ENCODE measurements at regions not wholly inside any gene's neighbourhood (a gene's known extent, or its start where the extent isn't known, plus 50 kb on each side); places are given as distances from the start of the nearest gene placed in this dataset.

- DNase-seq, result no peak
- POLR2A ChIA-PET, result no interaction called here
- Histone ChIP-seq H3K27ac (ENCODE audit: insufficient read depth in 1 of 2, low read depth in 1 of 2, low read length in 2 of 2, poor library complexity in 1 of 2, severe bottlenecking in 2 of 2) (no peak overlapping the region), H3K4me1 (ENCODE audit: control extremely low read depth in 1 of 4, control insufficient read depth in 4 of 4, insufficient read depth in 4 of 4, low read length in 3 of 4) (no peaks in the 10 kb centered on the region), H3K27me3 (replicated peaks in 2 of 5; ENCODE audit: control insufficient read depth in 4 of 5, insufficient read depth in 5 of 5, low read length in 4 of 5) (no peaks in the 10 kb centered on the region), H3K9me3 (ENCODE audit: control extremely low read depth in 1 of 5, control insufficient read depth in 4 of 5, insufficient read depth in 2 of 5, low read depth in 1 of 5, low read length in 4 of 5) (peaks cover 0 to 7% (median 0%) of the 10 kb centered on the region in 5 experiments), H3K4me3 (ENCODE audit: control insufficient read depth in 1 of 7, extremely low read depth in 1 of 7, insufficient read depth in 4 of 7, low read depth in 2 of 7, low read length in 6 of 7) (no peak overlapping the region), H3K36me3 (ENCODE audit: control insufficient read depth in 4 of 4, insufficient read depth in 4 of 4, low read length in 3 of 4) (no peaks in the 10 kb centered on the region)
- 100% methylated on average over 4 of the region's 4 CpGs for WGBS (ENCODE audit: insufficient coverage)
- CTCF ChIA-PET, result no interaction called here
These were observed 461.5 kb upstream of the PROX1 start for GRCh38 chr1:213526306-213526705.

DNA sequence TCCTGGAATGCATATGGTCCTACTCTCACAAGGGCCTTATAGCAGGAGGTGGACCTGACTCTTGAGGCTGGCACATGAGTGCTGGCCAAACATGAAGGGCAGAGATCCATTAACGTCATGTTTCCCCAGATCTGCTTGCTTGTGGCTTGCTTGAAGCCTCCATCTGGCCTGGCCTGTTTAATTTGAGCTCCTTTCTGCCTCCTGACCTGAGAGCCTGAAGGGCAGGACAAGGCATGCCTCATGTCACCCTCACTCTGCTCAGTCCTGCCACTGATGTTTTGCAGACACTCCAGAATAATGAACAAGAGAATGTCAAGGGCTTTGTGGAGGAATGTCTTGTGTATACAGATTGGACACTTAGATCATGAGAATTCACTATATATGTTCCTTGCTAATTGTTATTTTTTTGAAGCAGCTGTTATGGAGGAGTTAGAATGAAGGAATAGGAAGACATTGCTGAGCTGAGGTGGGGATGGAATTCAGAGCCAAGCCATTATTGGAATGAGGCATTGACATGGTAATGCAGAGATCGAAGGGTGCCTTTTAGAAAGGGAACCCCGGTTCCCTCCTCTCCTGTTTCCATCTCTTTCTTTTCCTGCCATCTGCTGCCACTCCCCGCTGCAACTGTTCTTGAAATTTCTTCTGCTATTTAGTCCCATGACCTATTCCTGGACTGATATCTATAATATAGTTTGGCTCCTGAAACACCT, 457.0 kb upstream of the PROX1 start:
- H3K27me3 ChIP-seq (replicated peaks in 2 of 5; ENCODE audit: control insufficient read depth in 4 of 5, insufficient read depth in 5 of 5, low read length in 4 of 5), result no peaks in the 10 kb centered on the region
- no peak overlapping the region for H3K4me3 ChIP-seq (ENCODE audit: control insufficient read depth in 1 of 7, extremely low read depth in 1 of 7, insufficient read depth in 4 of 7, low read depth in 2 of 7, low read length in 6 of 7)
- H3K27ac ChIP-seq (ENCODE audit: insufficient read depth in 1 of 2, low read depth in 1 of 2, low read length in 2 of 2, poor library complexity in 1 of 2, severe bottlenecking in 2 of 2), result no peak overlapping the region
- CTCF ChIA-PET, result no interaction called here
- no peaks in the 10 kb centered on the region for H3K4me1 ChIP-seq (ENCODE audit: control extremely low read depth in 1 of 4, control insufficient read depth in 4 of 4, insufficient read depth in 4 of 4, low read length in 3 of 4)
- H3K36me3 ChIP-seq (ENCODE audit: control insufficient read depth in 4 of 4, insufficient read depth in 4 of 4, low read length in 3 of 4), result no peaks in the 10 kb centered on the region
- H3K9me3 ChIP-seq (ENCODE audit: control extremely low read depth in 1 of 5, control insufficient read depth in 4 of 5, insufficient read depth in 2 of 5, low read depth in 1 of 5, low read length in 4 of 5), result no peaks in the 10 kb centered on the region
- whole genome bisulfite sequencing (ENCODE audit: insufficient coverage), result 82% methylated on average over 3 of the region's 4 CpGs
- POLR2A ChIA-PET, result no interaction called here
- no peak for DNase-seq

- no peak overlapping the region for H3K4me3 ChIP-seq (ENCODE audit: control insufficient read depth in 1 of 7, extremely low read depth in 1 of 7, insufficient read depth in 4 of 7, low read depth in 2 of 7, low read length in 6 of 7)
- POLR2A ChIA-PET, result no interaction called here
- H3K4me1 ChIP-seq (ENCODE audit: control extremely low read depth in 1 of 4, control insufficient read depth in 4 of 4, insufficient read depth in 4 of 4, low read length in 3 of 4), result no peaks in the 10 kb centered on the region
- no peak overlapping the region for H3K27ac ChIP-seq (ENCODE audit: insufficient read depth in 1 of 2, low read depth in 1 of 2, low read length in 2 of 2, poor library complexity in 1 of 2, severe bottlenecking in 2 of 2)
- no peaks in the 10 kb centered on the region for H3K27me3 ChIP-seq (replicated peaks in 2 of 5; ENCODE audit: control insufficient read depth in 4 of 5, insufficient read depth in 5 of 5, low read length in 4 of 5)
- WGBS (ENCODE audit: insufficient coverage), result 92% methylated on average over 9 of the region's 12 CpGs
- DNase-seq, result no peak
- H3K36me3 ChIP-seq (ENCODE audit: control insufficient read depth in 4 of 4, insufficient read depth in 4 of 4, low read length in 3 of 4), result no peaks in the 10 kb centered on the region
- CTCF ChIA-PET, result no interaction called here
- H3K9me3 ChIP-seq (ENCODE audit: control extremely low read depth in 1 of 5, control insufficient read depth in 4 of 5, insufficient read depth in 2 of 5, low read depth in 1 of 5, low read length in 4 of 5), result no peaks in the 10 kb centered on the region
These were observed 456.1 kb upstream of the PROX1 start for GRCh38 chr1:213531369-213532310.

DNA sequence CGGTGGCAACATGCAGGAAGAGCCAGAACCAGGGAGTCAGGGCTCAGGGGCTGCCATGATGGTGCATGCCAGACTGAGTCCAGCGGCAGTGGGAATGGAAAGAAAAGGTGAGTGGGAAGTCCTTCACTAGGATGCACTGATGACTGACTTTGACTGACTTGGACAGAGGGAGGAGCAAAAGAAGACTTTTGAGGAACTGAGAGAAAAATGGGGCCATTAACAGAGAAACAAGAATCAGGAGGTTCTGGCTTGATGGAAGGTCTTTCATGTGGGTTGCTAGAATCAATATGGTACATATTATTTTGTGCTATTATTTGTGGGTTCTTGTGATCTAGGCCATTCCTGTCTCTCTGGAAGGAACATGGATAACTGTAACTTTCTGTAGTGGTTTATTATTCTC, 454.6 kb upstream of the PROX1 start:
- no peak overlapping the region for H3K27ac ChIP-seq (ENCODE audit: insufficient read depth in 1 of 2, low read depth in 1 of 2, low read length in 2 of 2, poor library complexity in 1 of 2, severe bottlenecking in 2 of 2)
- CTCF ChIA-PET, result no interaction called here
- H3K27me3 ChIP-seq (replicated peaks in 2 of 5; ENCODE audit: control insufficient read depth in 4 of 5, insufficient read depth in 5 of 5, low read length in 4 of 5), result no peaks in the 10 kb centered on the region
- no peaks in the 10 kb centered on the region for H3K9me3 ChIP-seq (ENCODE audit: control extremely low read depth in 1 of 5, control insufficient read depth in 4 of 5, insufficient read depth in 2 of 5, low read depth in 1 of 5, low read length in 4 of 5)
- POLR2A ChIA-PET, result no interaction called here
- DNase-seq, result no peak
- no peaks in the 10 kb centered on the region for H3K4me1 ChIP-seq (ENCODE audit: control extremely low read depth in 1 of 4, control insufficient read depth in 4 of 4, insufficient read depth in 4 of 4, low read length in 3 of 4)
- H3K4me3 ChIP-seq (ENCODE audit: control insufficient read depth in 1 of 7, extremely low read depth in 1 of 7, insufficient read depth in 4 of 7, low read depth in 2 of 7, low read length in 6 of 7), result no peak overlapping the region
- H3K36me3 ChIP-seq (ENCODE audit: control insufficient read depth in 4 of 4, insufficient read depth in 4 of 4, low read length in 3 of 4), result no peaks in the 10 kb centered on the region
- WGBS (ENCODE audit: insufficient coverage), result 91% methylated on average over 2 of the region's 2 CpGs

DNA sequence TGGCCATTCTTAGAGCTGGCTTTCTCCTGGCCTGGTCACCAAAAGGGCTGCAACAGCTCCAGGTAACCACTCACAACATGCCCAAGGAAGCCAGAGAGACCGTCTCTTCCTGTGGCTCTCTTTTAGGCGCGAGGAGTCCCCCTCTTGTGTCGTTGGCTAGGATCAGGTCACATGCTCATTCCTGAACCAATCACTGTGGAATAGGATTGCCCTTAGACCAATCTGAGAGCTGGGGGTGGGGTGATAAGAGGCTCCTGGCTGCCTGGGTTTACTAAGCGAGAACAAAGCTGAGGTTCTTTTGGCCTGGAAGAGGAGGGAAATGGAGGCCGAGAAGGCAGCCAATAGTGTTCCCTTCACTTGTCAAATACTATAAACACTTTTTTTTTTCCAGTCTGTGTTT, 452.1 kb upstream of the PROX1 start:
- Histone ChIP-seq H3K9me3 (ENCODE audit: control extremely low read depth in 1 of 5, control insufficient read depth in 4 of 5, insufficient read depth in 2 of 5, low read depth in 1 of 5, low read length in 4 of 5) (no peaks in the 10 kb centered on the region), H3K36me3 (ENCODE audit: control insufficient read depth in 4 of 4, insufficient read depth in 4 of 4, low read length in 3 of 4) (no peaks in the 10 kb centered on the region), H3K27ac (ENCODE audit: insufficient read depth in 1 of 2, low read depth in 1 of 2, low read length in 2 of 2, poor library complexity in 1 of 2, severe bottlenecking in 2 of 2) (no peak overlapping the region), H3K4me3 (ENCODE audit: control insufficient read depth in 1 of 7, extremely low read depth in 1 of 7, insufficient read depth in 4 of 7, low read depth in 2 of 7, low read length in 6 of 7) (no peak overlapping the region), H3K4me1 (ENCODE audit: control extremely low read depth in 1 of 4, control insufficient read depth in 4 of 4, insufficient read depth in 4 of 4, low read length in 3 of 4) (no peaks in the 10 kb centered on the region), H3K27me3 (replicated peaks in 2 of 5; ENCODE audit: control insufficient read depth in 4 of 5, insufficient read depth in 5 of 5, low read length in 4 of 5) (no peaks in the 10 kb centered on the region)
- POLR2A ChIA-PET, result no interaction called here
- CTCF ChIA-PET, result no interaction called here
- 100% methylated on average over 4 of the region's 6 CpGs for WGBS (ENCODE audit: insufficient coverage)
- no peak for DNase-seq

DNA sequence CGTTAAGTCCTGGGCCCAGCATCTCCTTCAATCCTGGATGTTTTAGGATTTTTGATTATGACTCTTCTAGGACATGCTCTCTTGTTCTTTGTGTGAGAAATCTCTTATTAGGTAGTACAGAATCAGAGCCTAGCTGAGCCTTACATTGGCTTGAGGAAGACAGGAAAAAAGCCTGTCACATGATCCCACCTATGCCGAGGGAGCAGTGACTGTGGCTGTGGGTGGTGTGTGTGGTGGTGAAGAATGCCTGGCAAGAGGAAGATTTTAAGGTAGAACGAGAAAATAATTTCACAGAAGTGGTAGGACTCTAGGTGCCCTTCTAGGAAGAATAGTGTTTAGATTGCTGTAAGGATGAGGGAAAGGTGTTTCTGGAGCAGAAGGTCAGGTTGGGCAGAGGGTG, 449.5 kb upstream of the PROX1 start:
- Histone ChIP-seq H3K4me1 (ENCODE audit: control extremely low read depth in 1 of 4, control insufficient read depth in 4 of 4, insufficient read depth in 4 of 4, low read length in 3 of 4) (no peaks in the 10 kb centered on the region), H3K9me3 (ENCODE audit: control extremely low read depth in 1 of 5, control insufficient read depth in 4 of 5, insufficient read depth in 2 of 5, low read depth in 1 of 5, low read length in 4 of 5) (no peaks in the 10 kb centered on the region), H3K27ac (ENCODE audit: insufficient read depth in 1 of 2, low read depth in 1 of 2, low read length in 2 of 2, poor library complexity in 1 of 2, severe bottlenecking in 2 of 2) (no peak overlapping the region), H3K36me3 (ENCODE audit: control insufficient read depth in 4 of 4, insufficient read depth in 4 of 4, low read length in 3 of 4) (no peaks in the 10 kb centered on the region), H3K4me3 (ENCODE audit: control insufficient read depth in 1 of 7, extremely low read depth in 1 of 7, insufficient read depth in 4 of 7, low read depth in 2 of 7, low read length in 6 of 7) (no peak overlapping the region), H3K27me3 (replicated peaks in 2 of 5; ENCODE audit: control insufficient read depth in 4 of 5, insufficient read depth in 5 of 5, low read length in 4 of 5) (peaks cover 0 to 2% (median 0%) of the 10 kb centered on the region in 5 experiments)
- POLR2A ChIA-PET, result no interaction called here
- CTCF ChIA-PET, result no interaction called here
- DNase-seq, result no peak
- WGBS (ENCODE audit: insufficient coverage), result 63% methylated on average over 3 of the region's 3 CpGs

GRCh38 chr1:213539464-213539863, 448.3 kb upstream of the PROX1 start:
- H3K4me3 ChIP-seq (ENCODE audit: control insufficient read depth in 1 of 7, extremely low read depth in 1 of 7, insufficient read depth in 4 of 7, low read depth in 2 of 7, low read length in 6 of 7), result no peak overlapping the region
- H3K27ac ChIP-seq (ENCODE audit: insufficient read depth in 1 of 2, low read depth in 1 of 2, low read length in 2 of 2, poor library complexity in 1 of 2, severe bottlenecking in 2 of 2), result no peak overlapping the region
- DNase-seq, result no peak
- H3K36me3 ChIP-seq (ENCODE audit: control insufficient read depth in 4 of 4, insufficient read depth in 4 of 4, low read length in 3 of 4), result no peaks in the 10 kb centered on the region
- POLR2A ChIA-PET, result no interaction called here
- no peaks in the 10 kb centered on the region for H3K9me3 ChIP-seq (ENCODE audit: control extremely low read depth in 1 of 5, control insufficient read depth in 4 of 5, insufficient read depth in 2 of 5, low read depth in 1 of 5, low read length in 4 of 5)
- CTCF ChIA-PET, result no interaction called here
- peaks cover 0 to 2% (median 0%) of the 10 kb centered on the region in 5 experiments for H3K27me3 ChIP-seq (replicated peaks in 2 of 5; ENCODE audit: control insufficient read depth in 4 of 5, insufficient read depth in 5 of 5, low read length in 4 of 5)
- H3K4me1 ChIP-seq (ENCODE audit: control extremely low read depth in 1 of 4, control insufficient read depth in 4 of 4, insufficient read depth in 4 of 4, low read length in 3 of 4), result no peaks in the 10 kb centered on the region
- 95% methylated on average over 2 of the region's 4 CpGs for WGBS (ENCODE audit: insufficient coverage)

Measured in common myeloid progenitor, CD34-positive (primary cell).